ENCODE measurements at regions not wholly inside any gene's neighbourhood (a gene's known extent, or its start where the extent isn't known, plus 50 kb on each side); places are given as distances from the start of the nearest gene placed in this dataset.

DNA sequence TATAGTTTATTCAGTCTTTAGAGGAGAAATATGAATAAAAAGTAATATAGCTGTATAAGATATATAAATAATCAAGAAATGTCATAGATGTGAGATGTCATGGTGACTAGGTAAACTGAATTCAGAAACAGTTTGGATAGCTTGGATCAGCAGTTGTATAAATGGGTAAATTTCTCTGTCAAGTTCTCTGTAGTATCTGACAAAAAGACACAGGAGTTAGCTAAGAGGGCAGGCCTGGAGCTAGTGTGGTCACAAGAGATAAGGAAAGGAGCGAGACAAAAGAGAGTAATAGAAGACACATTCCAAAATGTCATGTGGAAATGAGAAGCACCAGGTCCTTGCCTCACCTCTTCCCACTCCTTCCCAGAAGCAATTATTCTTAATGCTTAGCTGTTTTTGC, 349.0 kb downstream of the LMO7 start:
- TF ChIP-seq POLR2AphosphoS5 (IDR thresholded peaks at IDR 0.05; ENCODE audit: insufficient read depth in 1 of 2, low read depth in 1 of 2) = no peak
- TF ChIP-seq, protein P1, sequence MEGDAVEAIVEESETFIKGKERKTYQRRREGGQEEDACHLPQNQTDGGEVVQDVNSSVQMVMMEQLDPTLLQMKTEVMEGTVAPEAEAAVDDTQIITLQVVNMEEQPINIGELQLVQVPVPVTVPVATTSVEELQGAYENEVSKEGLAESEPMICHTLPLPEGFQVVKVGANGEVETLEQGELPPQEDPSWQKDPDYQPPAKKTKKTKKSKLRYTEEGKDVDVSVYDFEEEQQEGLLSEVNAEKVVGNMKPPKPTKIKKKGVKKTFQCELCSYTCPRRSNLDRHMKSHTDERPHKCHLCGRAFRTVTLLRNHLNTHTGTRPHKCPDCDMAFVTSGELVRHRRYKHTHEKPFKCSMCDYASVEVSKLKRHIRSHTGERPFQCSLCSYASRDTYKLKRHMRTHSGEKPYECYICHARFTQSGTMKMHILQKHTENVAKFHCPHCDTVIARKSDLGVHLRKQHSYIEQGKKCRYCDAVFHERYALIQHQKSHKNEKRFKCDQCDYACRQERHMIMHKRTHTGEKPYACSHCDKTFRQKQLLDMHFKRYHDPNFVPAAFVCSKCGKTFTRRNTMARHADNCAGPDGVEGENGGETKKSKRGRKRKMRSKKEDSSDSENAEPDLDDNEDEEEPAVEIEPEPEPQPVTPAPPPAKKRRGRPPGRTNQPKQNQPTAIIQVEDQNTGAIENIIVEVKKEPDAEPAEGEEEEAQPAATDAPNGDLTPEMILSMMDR (IDR thresholded peaks at IDR 0.05) = no peak
